Heart left ventricle (tissue), 13 donors: ENCODE measurements at regions not wholly inside any gene's neighbourhood (a gene's known extent, or its start where the extent isn't known, plus 50 kb on each side); places are given as distances from the start of the nearest gene placed in this dataset.

Experiments
- POLR2A ChIP-seq, 2 donors: fragments of 450-650 bp; IDR thresholded peaks; one replicate each; pipeline ENCODE4 v1.6.1; 2017; ENCODE audit warnings: antibody characterized with exemption in 2 of 2, mild to moderate bottlenecking in 2 of 2, moderate library complexity in 2 of 2
- TF ChIP-seq, protein P1 (sequence below), 12 donors: fragments of 200-600 bp; sonication (generic) in 4 of 12; IDR thresholded peaks; one replicate each; pipeline versions ENCODE4 v1.5.0 to v1.8.0; 2018 to 2022; ENCODE audit warnings: antibody characterized with exemption in 12 of 12, mild to moderate bottlenecking in 5 of 12
- donor health status: ischemic (EF 13 %, LVEDD 7.1; RV severe dilation, severe dysfunction).
- donor health status: DM: no; HTN: yes; CAD: no.
- donor health status: DM: no; HTN: no; CAD: no.
- donor health status: ischemic (EF 25% LVEDD 6.9; RV normal size, moderate dysfunction).
- donor health status: ischemic (EF 25% LVEDD 5.7; RV mildly dilated, moderate dysfunction).
- donor health status: ischemic (EF 35%, LVEDD 5.7; RV mildly dilated, moderate dysfunction).
- donor health status: nonischemic (EF 11% LVEDD 7.7; RV severe dilation, severe dysfunction).
- donor health status: DM: yes; HTN: yes; CAD: no.
- donor health status: PGD.
- donor health status: ischemic (EF 29% LVEDD 5.4; RV normal size, mild dysfunction).
- donor health status: nonischemic (EF 23%, LVEDD 6.1; RV moderate dilation, normal function).

DNA sequence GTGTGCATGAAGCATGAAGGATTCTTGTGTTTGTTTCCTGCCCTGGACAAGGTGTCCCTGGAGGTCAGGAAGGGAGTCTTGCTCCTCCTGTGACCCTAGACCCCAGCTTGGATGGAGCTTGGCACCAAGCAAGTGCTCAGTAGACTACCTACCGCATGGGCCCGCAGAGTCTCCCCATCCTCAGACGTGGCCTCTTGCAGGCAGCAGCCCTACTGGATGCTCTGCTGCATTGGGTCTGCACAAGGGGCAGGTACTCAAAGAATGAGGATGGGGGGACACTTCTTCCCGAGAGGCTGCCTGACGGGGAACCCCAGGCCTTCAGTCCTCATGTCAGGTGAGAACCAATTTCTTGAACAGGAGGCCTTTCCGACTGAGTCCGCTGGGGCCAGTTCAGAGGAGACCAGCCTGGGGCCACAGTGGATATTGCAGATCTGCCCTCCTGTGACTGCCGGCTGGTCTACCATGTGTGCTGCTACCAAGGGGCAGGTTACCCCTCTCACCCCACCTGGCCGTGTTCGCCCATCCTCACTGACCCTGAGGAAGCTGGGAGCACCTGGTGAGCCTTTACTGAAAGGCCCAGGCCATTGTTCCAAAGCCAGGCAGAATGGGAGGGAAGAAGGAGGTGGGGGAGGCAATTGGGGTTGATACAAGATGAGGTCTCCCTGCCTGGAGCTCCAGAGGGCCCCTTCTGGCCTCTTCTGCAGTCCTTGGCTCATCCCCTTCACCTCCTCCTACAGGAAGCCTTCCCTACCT is 206.3 kb downstream of the RAB11FIP4 start:
- TF ChIP-seq, protein P1, sequence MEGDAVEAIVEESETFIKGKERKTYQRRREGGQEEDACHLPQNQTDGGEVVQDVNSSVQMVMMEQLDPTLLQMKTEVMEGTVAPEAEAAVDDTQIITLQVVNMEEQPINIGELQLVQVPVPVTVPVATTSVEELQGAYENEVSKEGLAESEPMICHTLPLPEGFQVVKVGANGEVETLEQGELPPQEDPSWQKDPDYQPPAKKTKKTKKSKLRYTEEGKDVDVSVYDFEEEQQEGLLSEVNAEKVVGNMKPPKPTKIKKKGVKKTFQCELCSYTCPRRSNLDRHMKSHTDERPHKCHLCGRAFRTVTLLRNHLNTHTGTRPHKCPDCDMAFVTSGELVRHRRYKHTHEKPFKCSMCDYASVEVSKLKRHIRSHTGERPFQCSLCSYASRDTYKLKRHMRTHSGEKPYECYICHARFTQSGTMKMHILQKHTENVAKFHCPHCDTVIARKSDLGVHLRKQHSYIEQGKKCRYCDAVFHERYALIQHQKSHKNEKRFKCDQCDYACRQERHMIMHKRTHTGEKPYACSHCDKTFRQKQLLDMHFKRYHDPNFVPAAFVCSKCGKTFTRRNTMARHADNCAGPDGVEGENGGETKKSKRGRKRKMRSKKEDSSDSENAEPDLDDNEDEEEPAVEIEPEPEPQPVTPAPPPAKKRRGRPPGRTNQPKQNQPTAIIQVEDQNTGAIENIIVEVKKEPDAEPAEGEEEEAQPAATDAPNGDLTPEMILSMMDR (IDR thresholded peaks at IDR 0.05), result no peak
- TF ChIP-seq POLR2A (IDR thresholded peaks at IDR 0.05), result no peak
